Inflammatory macrophage treated with lipopolysaccharide for 4 hours (primary cell): ENCODE measurements at regions not wholly inside any gene's neighbourhood (a gene's known extent, or its start where the extent isn't known, plus 50 kb on each side); places are given as distances from the start of the nearest gene placed in this dataset.
A peak's percentile ranks its signal among the peaks of the same experiment; 100 is the strongest.
"Not testable (repeated sequence)": the region's sequence is repeated elsewhere in the genome, so short reads cannot be mapped to it uniquely, and the experiment has no call there.

Experiments
- DNase-seq: peaks from one replicate; pipeline ENCODE4 v3.0.0-alpha.2; 2020

DNA sequence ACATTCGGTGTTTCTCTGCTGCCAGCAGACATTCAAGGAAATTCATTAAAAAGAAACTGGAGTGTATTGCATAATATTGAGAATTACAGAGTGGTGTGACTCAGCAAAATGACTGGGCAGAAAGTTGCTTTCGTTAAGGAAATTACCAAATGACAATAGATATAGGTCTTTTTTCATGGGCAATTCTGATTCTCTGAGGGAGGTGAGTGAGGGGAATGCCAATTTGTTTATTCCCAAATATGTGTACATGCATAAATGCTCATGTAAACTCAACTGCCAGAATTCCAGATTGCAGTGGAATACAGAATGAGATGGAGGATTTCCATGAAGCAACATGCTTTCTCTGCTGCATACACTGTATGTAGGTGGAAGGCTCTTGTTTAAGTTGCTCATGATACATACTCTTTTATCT lies 1730.1 kb downstream of the SLITRK5 start:
- peak; percentile 91 for DNase-seq

DNA sequence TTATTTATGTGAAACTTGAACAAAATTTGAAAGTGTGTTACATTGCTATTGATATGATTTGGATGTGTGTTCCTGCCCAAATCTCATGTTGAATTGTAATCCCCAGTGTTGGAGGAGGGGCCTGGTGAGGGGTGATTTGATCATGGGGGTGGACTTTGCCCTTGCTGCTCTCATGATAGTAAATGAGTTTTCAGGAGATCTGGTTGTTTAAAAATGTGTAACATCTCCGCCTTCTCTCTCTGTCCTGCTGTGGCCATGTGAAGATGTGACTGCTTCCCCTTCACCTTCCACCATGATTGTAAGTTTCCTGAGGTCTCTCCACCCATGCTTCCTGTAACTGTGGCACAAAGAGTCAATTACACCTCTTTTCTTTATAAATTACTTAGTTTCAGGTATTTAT lies 1731.0 kb downstream of the SLITRK5 start:
- no peak for DNase-seq

DNA sequence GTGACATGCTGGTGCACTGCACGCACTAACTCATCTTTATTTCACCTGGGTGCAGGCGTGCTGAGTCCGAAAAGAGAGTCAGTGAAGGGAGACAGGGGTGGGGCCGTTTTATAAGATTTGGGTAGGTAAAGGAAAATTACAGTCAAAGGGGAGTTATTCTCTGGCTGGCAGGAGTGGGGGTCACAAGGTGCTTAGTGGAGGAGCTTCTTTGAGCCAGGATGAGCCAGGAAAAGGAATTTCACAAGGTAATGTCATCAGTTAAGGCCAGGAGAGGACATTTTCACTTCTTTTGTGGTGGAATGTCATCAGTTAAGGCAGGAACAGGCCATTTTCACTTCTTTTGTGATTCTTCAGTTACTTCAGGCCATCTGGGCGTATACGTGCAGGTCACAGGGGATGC lies 1734.9 kb downstream of the SLITRK5 start:
- not testable (repeated sequence) for DNase-seq

DNA sequence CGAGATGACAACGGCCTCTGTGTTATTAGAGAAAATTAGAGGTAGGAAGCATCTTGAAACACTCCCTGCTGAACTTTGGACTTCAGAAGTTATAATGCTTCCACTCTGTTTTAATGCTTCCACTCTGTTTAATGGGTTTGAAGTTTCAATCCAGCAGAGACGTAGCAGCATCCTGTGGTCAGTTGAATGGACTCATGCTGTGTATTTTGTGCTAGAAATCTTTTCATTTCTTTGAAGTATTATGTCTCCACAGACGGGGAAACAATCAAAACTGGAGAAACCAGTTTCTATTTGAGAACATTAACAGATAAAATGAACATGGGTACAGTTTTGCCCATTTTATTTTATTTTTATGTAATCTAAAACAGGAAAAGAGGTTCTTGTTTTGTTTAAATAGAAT lies 1736.2 kb downstream of the SLITRK5 start:
- no peak for DNase-seq

DNA sequence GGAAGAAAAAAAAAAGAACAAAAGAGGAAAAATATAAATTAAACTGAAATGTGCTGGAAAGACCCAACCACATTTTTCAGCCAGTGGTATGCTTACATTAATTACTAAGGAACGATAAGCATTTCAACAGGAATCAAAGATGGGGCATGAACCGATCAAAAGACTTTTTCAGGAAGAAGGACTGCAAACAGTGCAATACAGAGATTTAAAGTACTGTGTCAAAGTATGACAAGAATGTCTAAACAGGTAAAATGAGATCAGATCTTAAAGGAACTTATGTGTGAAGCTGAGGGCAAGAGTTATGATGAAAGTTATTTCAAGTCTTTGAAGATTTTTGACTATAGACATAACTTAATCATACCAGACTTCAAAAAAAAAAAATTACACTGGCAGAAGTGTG lies 1761.8 kb downstream of the SLITRK5 start:
- no peak for DNase-seq

DNA sequence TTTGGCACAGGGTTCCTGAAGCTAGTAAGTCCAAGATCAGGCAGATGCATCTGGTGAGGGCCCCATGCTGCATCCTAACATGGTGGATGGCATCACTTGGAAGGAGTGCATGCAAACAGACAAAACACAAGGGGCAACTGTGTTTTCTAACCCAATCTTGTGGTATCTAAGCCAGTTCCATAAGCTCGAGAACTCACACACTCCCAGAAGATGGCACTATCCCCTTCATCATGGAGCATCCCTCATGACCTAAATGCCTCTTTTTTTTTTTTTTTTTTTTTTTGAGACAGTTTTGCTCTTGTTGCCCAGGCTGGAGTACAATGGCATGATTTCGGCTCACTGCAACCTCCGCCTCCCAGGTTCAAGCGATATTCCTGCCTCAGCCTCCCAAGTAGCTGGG lies 1763.5 kb downstream of the SLITRK5 start:
- DNase-seq: not testable (repeated sequence)

DNA sequence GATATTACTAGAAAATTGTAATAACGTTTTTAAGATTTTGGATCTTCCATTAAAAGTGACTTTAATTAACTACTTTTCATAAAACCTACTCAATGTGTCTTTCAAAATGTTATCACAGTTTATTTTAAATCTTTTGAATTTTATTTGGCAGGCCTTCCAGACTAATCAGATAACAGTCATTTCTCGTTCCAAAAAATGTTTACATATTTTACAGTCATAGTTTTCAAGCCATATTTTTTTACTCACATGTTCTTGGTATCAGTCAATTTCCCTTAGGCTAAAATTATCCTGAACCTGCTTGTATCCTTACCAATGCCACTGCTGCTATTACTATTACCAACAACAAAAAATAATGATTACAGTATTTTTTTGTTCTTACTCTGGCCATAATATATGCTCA lies 1783.5 kb downstream of the SLITRK5 start:
- no peak for DNase-seq

DNA sequence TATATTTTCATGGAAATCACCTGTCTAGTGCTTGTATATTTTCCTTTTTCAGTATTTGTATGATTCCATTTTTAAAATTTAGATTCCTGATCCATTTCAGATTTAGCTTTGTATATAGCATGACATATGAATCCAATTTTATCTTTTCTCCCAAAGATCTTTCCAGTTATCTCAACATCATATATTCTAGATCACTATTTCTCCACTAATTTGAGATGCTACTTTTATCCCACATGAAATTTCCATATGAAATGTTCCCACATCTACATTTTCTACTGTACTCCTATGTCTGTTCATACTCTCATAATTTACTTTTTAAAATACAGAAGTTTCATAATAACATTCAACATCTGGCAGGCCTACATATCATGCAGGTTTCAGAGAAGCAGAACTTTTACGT lies 1784.1 kb downstream of the SLITRK5 start:
- no peak for DNase-seq

DNA sequence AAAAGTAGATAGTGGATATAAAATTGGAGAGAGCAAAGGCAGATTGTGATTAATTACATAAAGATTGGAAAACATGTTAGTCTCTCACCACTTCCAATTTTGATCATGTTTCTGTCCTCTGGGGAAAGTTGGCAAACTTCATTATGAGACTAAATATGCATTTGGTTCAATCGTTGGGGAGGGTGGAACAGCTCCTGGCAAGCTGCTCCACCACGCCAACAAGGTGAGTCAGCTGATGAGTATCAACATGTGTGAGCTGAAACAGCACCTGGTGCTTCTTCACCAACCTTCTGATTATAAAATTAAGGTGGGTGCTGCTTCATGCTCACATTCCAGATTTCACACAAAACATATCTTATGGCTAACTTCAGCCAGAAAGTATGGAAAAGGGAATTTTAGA lies 1784.6 kb downstream of the SLITRK5 start:
- DNase-seq: no peak

DNA sequence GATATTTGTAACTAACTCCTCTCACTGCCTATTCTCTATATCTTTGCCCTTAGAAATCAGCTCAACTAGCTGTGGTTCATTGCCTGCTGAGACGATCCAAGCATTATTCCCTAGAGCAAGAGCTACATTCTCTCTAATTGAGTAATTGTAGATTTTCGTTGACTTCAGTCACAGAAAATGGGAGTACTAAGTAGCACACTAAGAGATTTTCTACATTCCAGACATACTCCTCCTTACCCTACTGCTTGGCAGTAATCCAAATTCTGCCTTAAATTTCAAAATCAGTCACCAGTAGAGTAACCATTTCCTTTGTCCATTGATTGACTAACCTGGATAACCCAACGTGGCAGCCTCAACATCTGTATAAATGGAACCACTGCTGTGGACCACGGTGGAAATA lies 1786.8 kb downstream of the SLITRK5 start:
- DNase-seq: no peak

DNA sequence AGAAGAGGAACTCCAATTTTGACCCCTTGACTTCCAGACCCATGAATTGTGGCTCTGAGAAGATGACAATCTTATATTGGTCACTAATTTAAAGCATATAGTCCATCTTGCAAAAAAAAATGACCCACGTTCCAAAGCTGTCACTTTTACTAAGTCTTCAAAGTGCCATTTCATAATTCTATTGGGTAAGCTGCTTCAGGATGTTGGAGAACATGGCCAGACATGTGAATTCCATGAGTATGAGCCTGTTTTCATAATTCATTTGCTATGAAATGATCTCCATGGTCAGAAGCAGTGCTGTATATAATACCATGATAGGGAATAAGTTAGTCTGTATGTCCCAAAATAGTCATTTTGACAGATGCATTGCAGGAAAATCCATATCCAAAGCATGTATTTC lies 1787.3 kb downstream of the SLITRK5 start:
- no peak for DNase-seq

DNA sequence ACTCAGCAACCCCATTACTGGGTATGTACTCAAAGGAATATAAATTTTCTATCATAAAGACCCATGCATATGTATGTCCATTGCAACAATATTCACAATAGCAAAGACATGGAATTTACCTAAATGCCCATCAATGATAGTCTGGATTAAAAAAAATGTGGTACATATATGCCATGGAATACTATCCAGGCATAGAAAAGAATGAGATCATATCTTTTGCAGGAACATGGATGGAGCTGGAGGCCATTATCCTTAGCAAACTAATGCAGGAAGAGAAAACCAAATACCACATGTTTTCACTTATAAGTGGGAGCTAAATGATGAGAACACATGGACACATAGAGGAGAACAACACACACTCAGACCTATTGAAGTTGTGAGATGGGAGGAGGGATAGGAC lies 1789.7 kb downstream of the SLITRK5 start:
- not testable (repeated sequence) for DNase-seq

DNA sequence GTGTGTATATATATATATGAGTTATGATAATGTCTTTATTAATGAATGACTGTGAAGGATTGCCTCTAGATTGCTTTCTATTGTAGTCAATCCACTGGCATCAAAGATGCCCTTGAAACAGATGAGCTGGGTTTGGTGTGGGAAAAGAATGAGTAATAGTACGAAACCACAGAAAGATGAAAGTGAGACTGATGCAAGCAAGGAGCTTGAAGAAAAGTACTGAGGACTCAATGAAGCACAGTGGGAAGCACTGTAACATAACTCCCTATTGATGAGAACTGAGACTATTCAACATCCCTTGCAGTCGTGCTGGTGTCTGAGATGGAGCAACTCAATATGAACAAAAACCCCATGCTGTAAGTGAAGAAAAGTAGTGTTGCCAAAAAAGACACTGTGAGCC lies 1794.2 kb downstream of the SLITRK5 start:
- no peak for DNase-seq

DNA sequence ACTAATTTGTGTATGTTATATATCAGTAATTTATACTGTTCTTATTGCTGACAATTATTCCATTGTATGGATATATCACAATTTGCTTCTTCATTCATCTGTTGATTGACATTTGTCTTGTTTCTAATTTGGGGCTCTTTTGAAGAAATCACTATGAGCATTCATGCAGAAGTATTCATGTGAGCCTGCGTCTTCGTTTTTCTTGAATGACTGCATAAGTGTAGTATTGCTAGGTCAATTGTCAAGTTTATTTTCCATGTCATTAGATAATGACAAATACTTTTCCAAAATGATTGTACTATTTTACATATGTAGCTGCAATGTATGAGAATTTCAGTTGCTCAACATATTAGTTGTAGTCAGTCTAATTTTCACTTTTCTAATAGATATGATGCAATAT lies 1796.9 kb downstream of the SLITRK5 start:
- DNase-seq: no peak

DNA sequence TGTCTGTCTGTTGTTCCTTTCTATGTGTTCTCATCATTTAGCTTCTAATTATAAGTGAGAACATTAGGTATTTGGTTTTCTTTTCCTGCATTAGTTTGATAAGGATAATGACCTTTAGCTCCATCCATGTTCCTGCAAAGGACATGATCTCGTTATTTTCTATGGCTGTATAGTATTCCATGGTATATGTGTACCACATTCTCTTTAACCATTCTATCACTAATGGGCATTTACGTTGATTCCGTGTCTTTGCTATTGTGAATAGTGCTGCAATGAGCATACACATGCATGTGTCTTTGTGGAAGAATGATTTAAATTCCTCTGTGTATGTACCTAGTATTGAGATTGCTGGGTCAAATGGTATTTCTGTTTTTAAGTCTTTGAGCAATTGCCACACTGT lies 1799.7 kb downstream of the SLITRK5 start:
- no peak for DNase-seq

DNA sequence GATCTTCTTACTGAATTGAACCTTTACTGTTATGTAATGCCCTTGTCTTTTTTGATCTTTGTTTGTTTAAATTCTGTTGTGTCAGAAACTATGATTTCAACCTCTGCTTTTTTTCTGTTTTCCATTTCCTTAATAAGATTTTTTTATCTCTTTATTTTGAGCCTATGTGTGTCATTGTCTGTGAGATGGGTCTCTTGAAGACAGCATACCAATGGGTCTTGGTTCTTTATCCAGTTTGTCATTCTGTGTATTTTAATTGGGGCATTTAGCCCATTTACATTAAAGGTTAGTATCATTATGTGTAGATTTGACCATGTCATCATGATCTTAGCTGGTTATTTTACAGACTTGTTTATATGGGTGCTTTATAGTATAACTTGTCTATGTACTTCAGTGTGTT lies 1803.3 kb downstream of the SLITRK5 start:
- no peak for DNase-seq

DNA sequence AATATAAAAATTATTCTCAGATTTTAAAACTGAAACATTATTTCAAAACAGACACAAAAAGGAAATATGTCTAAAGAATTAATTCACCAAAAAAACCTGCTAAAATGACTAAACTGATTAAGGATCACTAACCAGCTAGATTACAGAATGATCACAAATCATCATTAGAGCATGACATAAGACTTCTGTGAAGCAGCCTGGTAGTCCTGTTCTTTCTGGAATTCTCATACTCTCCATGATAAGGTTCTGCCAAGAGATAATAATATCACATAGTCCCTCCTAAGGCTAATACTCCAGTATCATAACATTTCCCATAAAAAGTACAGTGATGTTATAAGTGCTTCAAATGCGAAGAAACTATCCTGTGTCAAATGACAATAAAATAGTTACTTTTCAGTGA lies 1814.9 kb downstream of the SLITRK5 start:
- no peak for DNase-seq

DNA sequence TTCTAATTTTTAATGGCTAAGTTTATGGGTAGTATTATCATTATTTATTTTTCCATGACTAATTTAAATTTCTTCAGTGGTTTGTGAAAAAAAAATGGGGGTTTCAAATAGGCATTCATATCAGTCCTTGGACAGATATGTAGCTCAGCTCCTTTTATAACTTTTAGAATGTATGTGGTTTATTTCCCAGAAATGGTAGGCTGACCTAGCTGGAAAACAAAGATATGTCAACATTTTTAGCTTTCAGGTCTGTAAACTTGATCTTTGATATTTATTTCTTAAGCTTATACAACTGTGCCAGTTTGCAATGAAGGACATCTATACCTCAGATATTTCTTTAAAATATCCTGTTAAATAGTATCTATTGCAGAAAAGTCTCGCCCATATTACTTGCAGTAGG lies 1815.5 kb downstream of the SLITRK5 start:
- no peak for DNase-seq

DNA sequence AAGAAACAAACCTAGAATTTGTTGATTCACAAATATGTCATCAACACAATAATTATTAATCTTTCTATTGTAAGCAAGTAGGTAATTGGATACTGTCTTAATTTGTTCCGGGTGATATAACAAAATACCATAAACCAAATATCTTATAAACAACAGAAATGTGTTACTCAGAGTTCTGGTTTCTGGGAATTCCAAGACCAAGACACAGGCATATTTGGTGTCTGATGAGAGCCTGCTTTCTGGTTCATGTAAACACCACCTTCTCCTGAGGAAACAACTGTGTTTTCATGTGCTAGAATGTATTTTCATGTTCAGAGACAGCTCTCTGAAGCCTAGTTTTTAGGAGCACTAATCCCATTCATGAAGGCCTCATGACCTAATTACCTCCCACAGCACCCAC lies 1819.5 kb downstream of the SLITRK5 start:
- no peak for DNase-seq

DNA sequence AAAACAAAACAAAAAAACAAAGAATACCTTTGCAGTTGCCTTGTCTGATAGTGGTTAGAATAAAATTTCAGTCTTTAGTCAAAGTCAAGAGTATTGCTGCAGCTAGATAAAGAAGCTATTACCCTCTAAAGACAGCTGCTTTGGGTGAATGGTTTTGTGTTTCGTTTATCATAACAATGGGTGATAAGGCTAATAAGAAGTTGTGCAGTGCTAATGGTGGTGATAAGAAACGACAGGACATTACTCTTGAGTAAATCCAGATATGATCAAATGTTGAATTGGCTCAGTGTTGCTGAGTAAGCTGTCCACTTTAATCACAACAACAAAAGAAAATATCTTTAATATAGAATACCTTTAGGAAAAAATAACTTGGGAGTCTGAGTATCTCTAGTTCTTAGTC lies 1825.3 kb downstream of the SLITRK5 start:
- no peak for DNase-seq

DNA sequence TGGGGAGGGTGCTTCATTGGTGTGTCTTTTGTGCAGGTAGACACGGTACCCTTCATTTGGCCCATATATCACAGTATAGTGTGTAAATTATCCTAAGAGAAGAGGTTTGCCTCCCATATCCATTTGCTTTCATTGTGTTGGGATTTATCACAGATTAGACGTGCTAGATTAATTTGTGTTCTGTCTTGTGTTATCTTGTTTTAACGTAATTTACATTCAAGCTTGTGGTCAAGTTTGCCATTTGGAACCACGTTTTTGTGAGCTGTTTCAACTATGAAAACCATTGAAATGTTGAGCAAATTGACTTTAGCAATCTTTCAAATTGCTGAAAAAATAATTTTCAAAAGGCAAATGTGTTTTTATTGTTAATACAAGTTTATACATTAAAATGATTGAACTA lies 1826.5 kb downstream of the SLITRK5 start:
- DNase-seq: no peak

DNA sequence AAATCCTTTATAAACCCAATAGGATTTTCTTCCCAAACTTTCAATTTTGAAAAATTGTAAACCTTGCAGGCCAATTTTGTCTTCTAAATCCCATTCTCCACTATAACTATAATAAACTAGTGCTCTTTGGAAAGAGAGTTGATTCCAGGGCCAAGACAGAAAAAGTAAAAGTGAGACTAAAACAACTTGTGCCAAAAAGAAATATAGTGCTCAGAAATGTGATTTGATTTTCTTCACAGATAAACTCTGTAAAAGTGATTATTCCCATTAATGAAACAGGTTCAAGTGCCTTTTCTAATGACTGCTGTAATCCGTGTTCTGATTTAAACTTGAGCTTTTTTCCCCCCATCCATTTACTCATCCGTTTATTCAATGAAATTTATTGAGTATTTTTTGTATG lies 1831.1 kb downstream of the SLITRK5 start:
- no peak for DNase-seq

DNA sequence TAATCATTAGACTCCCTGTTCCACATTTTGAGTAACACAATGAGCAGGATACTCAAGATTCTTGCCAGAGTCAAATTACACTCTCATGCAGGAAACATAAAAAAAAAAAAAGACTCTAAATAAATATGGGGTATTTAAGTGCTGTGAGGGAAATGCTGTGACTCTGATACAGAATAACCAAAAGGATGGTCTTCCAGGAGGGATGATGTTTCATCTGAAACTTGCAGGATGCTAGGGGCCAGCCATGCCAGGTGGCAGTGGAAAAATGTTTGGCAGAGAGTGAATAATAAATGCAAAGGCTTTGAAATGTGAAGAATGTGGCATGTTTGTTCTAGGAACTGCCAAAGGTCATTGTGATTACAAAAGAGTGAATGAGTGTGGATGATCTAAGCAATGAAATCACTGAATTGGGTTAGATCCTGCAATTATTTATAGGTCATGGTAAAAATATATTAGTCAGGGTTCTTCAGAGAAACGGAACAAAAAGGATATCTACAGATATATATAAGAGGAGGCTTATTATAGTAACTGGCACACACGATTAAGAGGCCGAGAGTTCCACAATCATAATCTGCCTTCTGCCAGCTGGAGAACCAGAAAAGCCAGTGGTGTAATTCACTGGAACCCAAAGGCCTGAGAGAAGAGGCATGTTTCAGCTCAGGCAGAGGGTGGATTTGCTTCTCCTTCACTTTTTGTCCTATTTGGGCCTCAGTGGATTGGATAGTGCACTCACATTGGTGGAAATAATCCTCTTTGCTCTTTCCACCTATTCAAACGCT lies 1832.8 kb upstream of the MIR17HG start:
- no peak for DNase-seq

DNA sequence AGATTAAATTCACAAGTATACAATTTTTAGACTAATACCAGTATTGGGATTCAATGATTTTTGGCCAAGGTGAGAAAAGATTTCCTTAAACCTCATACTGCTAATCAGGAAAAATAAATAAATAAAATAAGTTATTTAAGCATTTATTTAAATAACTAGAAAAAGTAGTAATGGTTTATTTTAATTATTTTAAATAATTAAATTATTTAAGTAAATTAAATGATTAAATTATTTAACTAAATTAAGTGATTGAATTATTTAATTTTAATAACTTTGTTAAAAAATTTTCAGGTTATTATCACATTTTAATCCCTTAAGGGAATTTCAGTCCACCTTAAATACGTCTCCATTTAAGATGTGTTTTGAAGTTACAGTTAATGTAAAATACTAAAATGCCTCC lies 1831.5 kb upstream of the MIR17HG start:
- no peak for DNase-seq

DNA sequence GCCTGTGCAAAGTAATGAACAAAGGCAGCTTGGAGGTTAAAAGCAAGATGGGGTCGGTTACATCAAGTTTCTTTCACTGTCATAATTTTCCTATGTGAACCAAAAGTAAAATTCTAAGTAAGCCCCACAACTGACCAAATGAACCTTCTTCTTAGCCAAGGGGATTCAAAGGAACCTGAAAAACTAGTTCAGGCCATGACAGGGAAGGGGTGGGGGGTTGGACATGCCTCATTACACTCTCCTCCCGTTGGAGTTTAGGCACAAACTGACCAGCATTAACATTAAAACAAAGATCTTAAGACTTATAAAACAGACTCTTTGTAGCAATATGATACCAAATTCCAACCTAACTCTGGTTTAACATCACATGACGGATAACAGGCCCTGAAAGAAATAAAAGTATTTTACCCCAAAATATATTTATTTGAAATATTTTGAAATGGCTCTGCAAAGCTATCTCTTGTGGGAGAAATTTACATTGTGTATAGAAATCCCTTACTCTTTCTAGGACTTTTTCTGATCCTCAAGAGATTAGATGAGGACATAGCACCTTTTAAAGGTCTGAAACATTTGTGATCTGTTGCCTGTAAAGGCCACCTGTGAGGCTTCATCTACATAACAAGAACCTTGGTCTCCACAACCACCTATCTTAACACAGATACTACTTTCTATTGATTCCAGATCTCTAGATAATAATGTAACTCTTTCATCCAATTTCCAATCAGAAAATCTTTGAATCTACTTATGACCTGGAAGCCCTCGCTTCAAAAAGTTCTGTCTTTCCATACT lies 1829.0 kb upstream of the MIR17HG start:
- DNase-seq: no peak
